ENCODE measurements at regions not wholly inside any gene's neighbourhood (a gene's known extent, or its start where the extent isn't known, plus 50 kb on each side); places are given as distances from the start of the nearest gene placed in this dataset.

- Mint-ChIP-seq H3K27me3 (ENCODE audit: insufficient read depth) (peaks cover 7% of the 10 kb centered on the region), H3K4me3 (no peak overlapping the region), H3K9me3 (peaks cover 7% of the 10 kb centered on the region), H3K4me1 (no peaks in the 10 kb centered on the region), H3K36me3 (ENCODE audit: low read depth) (no peaks in the 10 kb centered on the region), H3K27ac (no peak overlapping the region)
- no peak overlapping the region for H3K4me3 ChIP-seq (ENCODE audit: low read length)
- no peak for DNase-seq
- H3K36me3 ChIP-seq (ENCODE audit: control insufficient read depth, insufficient read depth, low read length): no peaks in the 10 kb centered on the region
- TF ChIP-seq CTCF (conservative IDR thresholded peaks at IDR 0.05): no peak
- no peak overlapping the region for H3K9ac ChIP-seq (ENCODE audit: extremely low read depth, low read length, poor library complexity, severe bottlenecking)
- no peaks in the 10 kb centered on the region for H3K4me1 ChIP-seq (ENCODE audit: control insufficient read depth, insufficient read depth, low read length)
- H3K27me3 ChIP-seq (ENCODE audit: control insufficient read depth, insufficient read depth, low read length, poor library complexity, severe bottlenecking): peaks cover 15% of the 10 kb centered on the region
- 83 to 89% methylated on average over 2 of the region's 2 CpGs for WGBS, 2 experiments (ENCODE audit: insufficient coverage in 1 of 2, insufficient read length in 1 of 2)
- no peak overlapping the region for H3K27ac ChIP-seq (ENCODE audit: low read depth, low read length)
- H3K9me3 ChIP-seq (ENCODE audit: control insufficient read depth, low read length): no peaks in the 10 kb centered on the region
Measured at GRCh38 chr10:23604613-23605012, 165.7 kb downstream of the OTUD1 start.

DNA sequence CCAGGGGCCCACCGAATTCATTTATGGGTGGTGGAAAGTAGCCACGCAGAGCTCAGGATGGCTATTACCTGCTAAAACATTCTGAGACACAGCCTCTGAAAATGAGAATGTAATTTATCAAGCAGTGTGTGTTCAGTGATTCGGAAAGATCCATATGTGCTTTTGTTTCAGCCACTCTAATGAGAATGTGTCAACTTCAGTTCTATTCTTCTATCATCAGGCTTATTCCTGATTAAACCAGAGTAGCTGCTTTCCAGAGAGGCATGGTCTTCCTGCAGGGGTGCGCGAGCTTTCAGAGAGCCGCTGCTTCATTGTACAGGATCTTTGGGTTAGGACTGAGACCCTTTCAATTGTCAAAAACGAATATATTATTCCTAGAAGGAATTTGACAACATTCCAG is 167.6 kb downstream of the OTUD1 start:
- Mint-ChIP-seq H3K9me3 (no peaks in the 10 kb centered on the region), H3K4me3 (no peak overlapping the region), H3K4me1 (no peaks in the 10 kb centered on the region), H3K27ac (no peak overlapping the region), H3K27me3 (ENCODE audit: insufficient read depth) (peaks cover 7% of the 10 kb centered on the region), H3K36me3 (ENCODE audit: low read depth) (no peaks in the 10 kb centered on the region)
- H3K4me1 ChIP-seq (ENCODE audit: control insufficient read depth, insufficient read depth, low read length): no peaks in the 10 kb centered on the region
- H3K4me3 ChIP-seq (ENCODE audit: low read length): no peak overlapping the region
- no peaks in the 10 kb centered on the region for H3K9me3 ChIP-seq (ENCODE audit: control insufficient read depth, low read length)
- no peak overlapping the region for H3K27ac ChIP-seq (ENCODE audit: low read depth, low read length)
- H3K9ac ChIP-seq (ENCODE audit: extremely low read depth, low read length, poor library complexity, severe bottlenecking): no peak overlapping the region
- peaks cover 23% of the 10 kb centered on the region for H3K27me3 ChIP-seq (ENCODE audit: control insufficient read depth, insufficient read depth, low read length, poor library complexity, severe bottlenecking)
- 80 to 92% methylated on average over 5 to 7 of the region's 7 CpGs for WGBS, 2 experiments (ENCODE audit: insufficient coverage in 1 of 2, insufficient read length in 1 of 2)
- no peaks in the 10 kb centered on the region for H3K36me3 ChIP-seq (ENCODE audit: control insufficient read depth, insufficient read depth, low read length)
- no peak for TF ChIP-seq CTCF (conservative IDR thresholded peaks at IDR 0.05)
- no peak for DNase-seq

GRCh38 chr10:23608926-23609325 is 170.1 kb downstream of the OTUD1 start:
- no peaks in the 10 kb centered on the region for H3K36me3 Mint-ChIP-seq (ENCODE audit: low read depth)
- H3K27me3 Mint-ChIP-seq (ENCODE audit: insufficient read depth): peaks cover 10% of the 10 kb centered on the region
- no peak overlapping the region for H3K27ac Mint-ChIP-seq
- Histone ChIP-seq H3K27me3 (ENCODE audit: control insufficient read depth, insufficient read depth, low read length, poor library complexity, severe bottlenecking) (peaks cover 40% of the 10 kb centered on the region), H3K9me3 (ENCODE audit: control insufficient read depth, low read length) (no peaks in the 10 kb centered on the region), H3K4me3 (ENCODE audit: low read length) (no peak overlapping the region), H3K9ac (ENCODE audit: extremely low read depth, low read length, poor library complexity, severe bottlenecking) (no peak overlapping the region), H3K36me3 (ENCODE audit: control insufficient read depth, insufficient read depth, low read length) (no peaks in the 10 kb centered on the region), H3K27ac (ENCODE audit: low read depth, low read length) (no peak overlapping the region), H3K4me1 (ENCODE audit: control insufficient read depth, insufficient read depth, low read length) (no peaks in the 10 kb centered on the region)
- no peak for TF ChIP-seq CTCF (conservative IDR thresholded peaks at IDR 0.05)
- no peaks in the 10 kb centered on the region for H3K4me1 Mint-ChIP-seq
- no peak for DNase-seq
- 92 to 100% methylated on average over 4 to 7 of the region's 7 CpGs for WGBS, 2 experiments (ENCODE audit: insufficient coverage in 1 of 2, insufficient read length in 1 of 2)
- no peak overlapping the region for H3K4me3 Mint-ChIP-seq
- no peaks in the 10 kb centered on the region for H3K9me3 Mint-ChIP-seq

All from endodermal cell (in vitro differentiated cells).